Ishikawa (cell line): ENCODE measurements at regions not wholly inside any gene's neighbourhood (a gene's known extent, or its start where the extent isn't known, plus 50 kb on each side); places are given as distances from the start of the nearest gene placed in this dataset.

ENCODE experiments used
- CEBPB ChIP-seq: IDR thresholded peaks from 2 replicates; pipeline ENCODE4 v1.6.1; 2012
- CREB1 ChIP-seq: IDR thresholded peaks from 2 replicates; pipeline ENCODE4 v1.6.1; 2012; ENCODE audit warnings: low read depth
- EGR1 ChIP-seq: IDR thresholded peaks from 2 replicates; pipeline ENCODE4 v1.6.1; 2012
- EP300 ChIP-seq: IDR thresholded peaks from 2 replicates; pipeline ENCODE4 v1.6.1; 2012; ENCODE audit warnings: borderline replicate concordance
- FOXM1 ChIP-seq: IDR thresholded peaks from 2 replicates; pipeline ENCODE4 v1.6.1; 2012; ENCODE audit warnings: low read depth, borderline replicate concordance
- MAX ChIP-seq: IDR thresholded peaks from 2 replicates; pipeline ENCODE4 v1.6.1; 2012
- NFIC ChIP-seq: IDR thresholded peaks from 2 replicates; pipeline ENCODE4 v1.6.1; 2012
- RAD21 ChIP-seq: IDR thresholded peaks from 2 replicates; pipeline ENCODE4 v1.6.1; 2012; ENCODE audit warnings: low read depth
- REST ChIP-seq: IDR thresholded peaks from 2 replicates; pipeline ENCODE4 v1.6.1; 2012; ENCODE audit warnings: low read depth, mild to moderate bottlenecking
- TAF1 ChIP-seq: IDR thresholded peaks from 2 replicates; pipeline ENCODE4 v1.6.1; 2012; ENCODE audit warnings: low read depth, mild to moderate bottlenecking
- TCF12 ChIP-seq: IDR thresholded peaks from 2 replicates; pipeline ENCODE4 v1.6.1; 2012; ENCODE audit warnings: low read depth
- TEAD4 ChIP-seq: IDR thresholded peaks from 2 replicates; pipeline ENCODE4 v1.6.1; 2012
- USF1 ChIP-seq: IDR thresholded peaks from 2 replicates; pipeline ENCODE4 v1.6.1; 2012
- YY1 ChIP-seq: IDR thresholded peaks from 2 replicates; pipeline ENCODE4 v1.6.1; 2012; ENCODE audit warnings: low read depth
- ZBTB7A ChIP-seq: IDR thresholded peaks from 2 replicates; pipeline ENCODE4 v1.6.1; 2012; ENCODE audit warnings: low read depth

- TF ChIP-seq FOXM1 (no peak), RAD21 (no peak), USF1 (no peak), REST (no peak), ZBTB7A (no peak), EP300 (no peak), YY1 (no peak), CEBPB (no peak), EGR1 (no peak), TEAD4 (no peak), NFIC (no peak), CREB1 (no peak), TAF1 (no peak), TCF12 (no peak), MAX (no peak)
These were observed 120.2 kb upstream of the GUCY1A1 start for GRCh38 chr4:155546451-155546850.

GRCh38 chr4:155545456-155545855 is 121.2 kb upstream of the GUCY1A1 start:
- TF ChIP-seq MAX (no peak), TAF1 (no peak), REST (no peak)

- no peak for TF ChIP-seq FOXM1
- no peak for TF ChIP-seq EGR1
- no peak for TF ChIP-seq CEBPB
- TF ChIP-seq USF1: no peak
- no peak for TF ChIP-seq MAX
- no peak for TF ChIP-seq TAF1
- no peak for TF ChIP-seq TCF12
- TF ChIP-seq TEAD4: no peak
- TF ChIP-seq CREB1: no peak
- no peak for TF ChIP-seq REST
- TF ChIP-seq YY1: no peak
- no peak for TF ChIP-seq NFIC
- no peak for TF ChIP-seq ZBTB7A
- no peak for TF ChIP-seq EP300
- no peak for TF ChIP-seq RAD21
These were observed 122.1 kb upstream of the GUCY1A1 start for GRCh38 chr4:155544547-155544946.

GRCh38 chr4:155543126-155543765 is 123.4 kb upstream of the GUCY1A1 start:
- no peak for TF ChIP-seq FOXM1
- no peak for TF ChIP-seq ZBTB7A
- no peak for TF ChIP-seq MAX
- TF ChIP-seq CREB1: no peak
- TF ChIP-seq USF1: no peak
- TF ChIP-seq YY1: no peak
- no peak for TF ChIP-seq TAF1
- no peak for TF ChIP-seq NFIC
- TF ChIP-seq TCF12: no peak
